Hepatocyte (in vitro differentiated cells): ENCODE measurements at regions not wholly inside any gene's neighbourhood (a gene's known extent, or its start where the extent isn't known, plus 50 kb on each side); places are given as distances from the start of the nearest gene placed in this dataset.

Source experiments
- EZH2 ChIP-seq: fragments of 200-600 bp; sonication (generic); IDR thresholded peaks from 2 replicates; pipeline ENCODE4 v1.6.1; 2016; ENCODE audit warnings: antibody characterized with exemption, mild to moderate bottlenecking, borderline replicate concordance
- EZH2phosphoT487 ChIP-seq: fragments of 200-600 bp; sonication (generic); IDR thresholded peaks from one replicate; pipeline ENCODE4 v1.6.1; 2018; ENCODE audit warnings: antibody characterized with exemption, mild to moderate bottlenecking, low read depth, moderate library complexity; ENCODE audit not compliant: unreplicated experiment, severe bottlenecking
- TF ChIP-seq, protein P1 (sequence below): fragments of 200-600 bp; sonication (generic); IDR thresholded peaks from 2 replicates; pipeline ENCODE4 v1.5.1; 2016; ENCODE audit warnings: antibody characterized with exemption, mild to moderate bottlenecking; ENCODE audit not compliant: poor library complexity

DNA sequence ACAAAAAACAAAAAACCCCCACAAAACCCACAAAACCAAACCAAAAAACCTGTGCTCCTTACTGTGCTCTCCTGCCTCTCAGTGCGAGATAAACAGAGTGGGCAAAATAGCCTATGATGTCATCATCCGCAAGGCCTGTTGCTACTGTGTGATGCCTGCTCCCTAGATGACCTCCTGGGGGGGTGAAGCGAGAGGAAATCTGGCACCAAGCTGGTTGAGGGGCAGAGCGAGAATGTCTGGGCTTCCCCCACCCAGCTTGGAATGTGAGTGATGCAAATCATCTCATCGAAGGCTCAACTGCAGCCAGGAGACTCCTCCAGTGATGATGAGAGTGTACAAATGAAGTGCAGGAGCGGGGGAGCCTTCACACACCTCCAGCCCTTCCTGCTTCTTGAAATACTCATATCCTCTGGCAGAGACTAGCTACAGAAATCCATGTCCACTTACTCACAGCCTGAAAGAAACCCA, 57.7 kb upstream of the MAP4K3 start:
- TF ChIP-seq, protein P1, sequence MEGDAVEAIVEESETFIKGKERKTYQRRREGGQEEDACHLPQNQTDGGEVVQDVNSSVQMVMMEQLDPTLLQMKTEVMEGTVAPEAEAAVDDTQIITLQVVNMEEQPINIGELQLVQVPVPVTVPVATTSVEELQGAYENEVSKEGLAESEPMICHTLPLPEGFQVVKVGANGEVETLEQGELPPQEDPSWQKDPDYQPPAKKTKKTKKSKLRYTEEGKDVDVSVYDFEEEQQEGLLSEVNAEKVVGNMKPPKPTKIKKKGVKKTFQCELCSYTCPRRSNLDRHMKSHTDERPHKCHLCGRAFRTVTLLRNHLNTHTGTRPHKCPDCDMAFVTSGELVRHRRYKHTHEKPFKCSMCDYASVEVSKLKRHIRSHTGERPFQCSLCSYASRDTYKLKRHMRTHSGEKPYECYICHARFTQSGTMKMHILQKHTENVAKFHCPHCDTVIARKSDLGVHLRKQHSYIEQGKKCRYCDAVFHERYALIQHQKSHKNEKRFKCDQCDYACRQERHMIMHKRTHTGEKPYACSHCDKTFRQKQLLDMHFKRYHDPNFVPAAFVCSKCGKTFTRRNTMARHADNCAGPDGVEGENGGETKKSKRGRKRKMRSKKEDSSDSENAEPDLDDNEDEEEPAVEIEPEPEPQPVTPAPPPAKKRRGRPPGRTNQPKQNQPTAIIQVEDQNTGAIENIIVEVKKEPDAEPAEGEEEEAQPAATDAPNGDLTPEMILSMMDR = no peak
- TF ChIP-seq EZH2phosphoT487 (no peak), EZH2 (no peak)
